ENCODE measurements at regions not wholly inside any gene's neighbourhood (a gene's known extent, or its start where the extent isn't known, plus 50 kb on each side); places are given as distances from the start of the nearest gene placed in this dataset.

GRCh38 chr1:4932311-4933030, 278.1 kb downstream of the AJAP1 start:
- no peak for DNase-seq (ENCODE audit: low read depth, low spot score)
- in situ Hi-C loops (cut with HindIII; ENCODE audit: low pct_unique_long_range_greater_than_20kb, low sequenced_read_pairs), result no loop called here

GRCh38 chr1:4931486-4931885, 277.1 kb downstream of the AJAP1 start:
- no peak for DNase-seq (ENCODE audit: low read depth, low spot score)
- in situ Hi-C loops (cut with HindIII; ENCODE audit: low pct_unique_long_range_greater_than_20kb, low sequenced_read_pairs), result no loop called here

DNA sequence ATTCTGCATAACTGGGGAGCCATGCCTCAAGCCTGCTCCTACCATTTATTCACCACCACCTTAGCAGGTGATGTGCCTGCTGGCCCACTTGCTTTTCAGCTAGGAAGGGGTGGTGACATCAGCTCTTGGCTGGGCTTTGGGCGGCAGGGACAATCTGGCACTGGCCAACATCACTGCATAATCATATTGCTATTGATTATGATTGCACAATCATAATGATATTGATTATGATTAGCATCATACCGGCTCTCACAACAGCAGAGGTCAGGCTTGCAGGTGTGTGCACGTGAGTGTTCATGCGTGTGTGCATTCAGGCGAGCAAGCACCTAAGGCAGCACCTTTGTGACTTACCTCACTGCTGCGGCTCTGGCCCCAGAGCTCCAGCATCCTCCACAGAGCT, 273.8 kb downstream of the AJAP1 start:
- in situ Hi-C loops (cut with HindIII; ENCODE audit: low pct_unique_long_range_greater_than_20kb, low sequenced_read_pairs), result no loop called here
- no peak for DNase-seq (ENCODE audit: low read depth, low spot score)

- in situ Hi-C loops (cut with HindIII; ENCODE audit: low pct_unique_long_range_greater_than_20kb, low sequenced_read_pairs), result no loop called here
- DNase-seq (ENCODE audit: low read depth, low spot score), result no peak
Measured at GRCh38 chr1:4924356-4924755, 269.9 kb downstream of the AJAP1 start.

- in situ Hi-C loops (cut with HindIII; ENCODE audit: low pct_unique_long_range_greater_than_20kb, low sequenced_read_pairs), result no loop called here
- DNase-seq (ENCODE audit: low read depth, low spot score), result no peak
Measured at GRCh38 chr1:4916610-4917009, 262.2 kb downstream of the AJAP1 start.

DNA sequence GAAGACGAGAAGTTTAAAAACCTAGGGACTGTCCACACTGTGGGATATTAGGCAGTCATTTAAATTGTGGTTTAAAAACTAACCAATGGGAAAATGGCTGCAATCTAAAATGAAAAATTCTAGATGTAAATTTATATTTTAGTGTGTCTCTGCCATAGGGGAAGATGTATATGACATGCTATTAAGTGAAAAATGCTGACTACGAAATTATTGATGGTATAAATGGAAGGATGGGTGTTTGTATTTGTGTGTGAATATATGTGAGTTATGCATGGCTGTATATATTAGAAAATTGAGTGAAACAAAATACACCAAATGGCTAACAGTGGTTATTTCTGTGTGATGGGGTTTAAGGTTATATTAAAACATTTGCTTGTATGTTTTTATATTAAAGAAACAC, 260.7 kb downstream of the AJAP1 start:
- no peak for DNase-seq (ENCODE audit: low read depth, low spot score)
- in situ Hi-C loops (cut with HindIII; ENCODE audit: low pct_unique_long_range_greater_than_20kb, low sequenced_read_pairs), result no loop called here

DNA sequence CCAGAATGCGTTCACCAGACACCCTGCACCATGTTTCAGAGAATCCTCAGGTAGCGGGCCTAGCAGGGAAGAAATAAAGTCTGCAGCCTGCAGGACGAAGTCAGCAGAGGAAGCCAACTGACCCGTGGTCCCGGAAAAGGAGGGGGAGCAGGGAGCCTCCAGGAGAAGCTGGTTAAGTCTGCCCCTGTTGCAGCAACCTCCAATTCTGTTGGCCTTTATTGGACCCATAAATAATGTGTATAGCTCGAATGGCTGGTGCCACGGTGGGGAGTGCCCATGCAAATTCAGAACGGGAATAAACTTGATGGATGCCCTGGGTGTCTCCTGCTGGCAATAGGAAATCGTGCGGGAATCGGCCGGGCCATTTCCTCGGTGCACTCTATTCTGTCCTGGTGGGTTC, 254.1 kb downstream of the AJAP1 start:
- in situ Hi-C loops (cut with HindIII; ENCODE audit: low pct_unique_long_range_greater_than_20kb, low sequenced_read_pairs), result no loop called here
- DNase-seq (ENCODE audit: low read depth, low spot score), result no peak

DNA sequence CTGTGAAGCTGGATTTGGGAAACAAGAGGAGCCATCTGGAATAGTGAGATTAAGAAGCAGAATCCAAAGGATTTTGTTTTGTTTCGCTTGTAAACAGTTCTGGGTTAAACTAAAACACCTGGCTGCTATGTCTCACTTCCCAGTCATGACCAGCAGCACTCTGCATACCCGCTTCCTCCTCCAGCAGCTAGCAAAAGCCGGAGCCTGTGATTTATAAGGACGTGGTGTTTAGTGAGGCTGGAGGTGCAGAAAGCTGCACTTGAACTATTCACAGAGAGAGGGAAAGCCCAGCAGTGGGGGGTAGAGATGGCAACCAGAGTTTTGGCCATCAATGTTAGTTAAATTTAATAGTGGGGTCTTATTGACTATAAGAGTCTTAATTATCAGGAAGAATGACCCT, 240.2 kb downstream of the AJAP1 start:
- in situ Hi-C loops (cut with HindIII; ENCODE audit: low pct_unique_long_range_greater_than_20kb, low sequenced_read_pairs), result no loop called here
- no peak for DNase-seq (ENCODE audit: low read depth, low spot score)

GRCh38 chr1:4880626-4881025, 226.2 kb downstream of the AJAP1 start:
- DNase-seq (ENCODE audit: low read depth, low spot score), result no peak
- in situ Hi-C loops (cut with HindIII; ENCODE audit: low pct_unique_long_range_greater_than_20kb, low sequenced_read_pairs), result no loop called here

- in situ Hi-C loops (cut with HindIII; ENCODE audit: low pct_unique_long_range_greater_than_20kb, low sequenced_read_pairs), result no loop called here
- DNase-seq (ENCODE audit: low read depth, low spot score), result no peak
Measured at GRCh38 chr1:4877426-4877825, 223.0 kb downstream of the AJAP1 start.

DNA sequence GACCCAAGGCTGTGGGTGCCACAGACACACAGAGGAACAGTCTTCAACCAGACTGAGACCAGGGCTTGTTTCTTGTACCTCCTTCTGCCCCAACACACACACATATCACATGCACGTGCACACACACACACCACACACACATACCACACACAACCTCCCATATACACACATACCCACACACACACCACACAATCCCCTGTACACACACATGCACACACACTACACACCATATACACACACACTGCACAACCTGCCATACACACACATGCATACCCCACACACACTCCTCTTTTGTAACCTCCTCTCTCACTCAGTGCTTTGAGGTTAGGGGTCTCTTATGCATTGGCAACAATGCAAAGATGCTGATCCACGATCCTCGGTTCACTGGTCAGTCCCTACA, 217.0 kb downstream of the AJAP1 start:
- in situ Hi-C loops (cut with HindIII; ENCODE audit: low pct_unique_long_range_greater_than_20kb, low sequenced_read_pairs), result no loop called here
- no peak for DNase-seq (ENCODE audit: low read depth, low spot score)

DNA sequence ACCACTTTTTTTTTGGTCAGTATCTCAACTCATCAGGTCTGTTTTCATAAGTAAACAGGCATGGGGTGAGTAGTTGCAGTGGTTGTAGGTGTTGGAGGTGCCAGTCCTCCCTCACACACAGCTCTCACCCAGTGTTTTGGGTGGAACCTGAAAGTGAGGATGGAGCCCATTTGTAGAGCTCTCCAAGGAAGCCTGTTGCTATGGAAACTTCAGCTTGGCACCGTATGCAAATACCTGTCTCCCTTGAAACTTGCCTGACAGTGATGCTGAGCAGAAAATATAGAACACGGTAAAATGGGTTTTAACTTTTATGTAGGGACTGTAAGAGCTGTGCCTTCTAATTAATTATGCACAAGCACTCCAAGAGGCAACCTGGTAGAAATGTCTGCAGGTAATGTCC, 214.1 kb downstream of the AJAP1 start:
- in situ Hi-C loops (cut with HindIII; ENCODE audit: low pct_unique_long_range_greater_than_20kb, low sequenced_read_pairs), result no loop called here

DNA sequence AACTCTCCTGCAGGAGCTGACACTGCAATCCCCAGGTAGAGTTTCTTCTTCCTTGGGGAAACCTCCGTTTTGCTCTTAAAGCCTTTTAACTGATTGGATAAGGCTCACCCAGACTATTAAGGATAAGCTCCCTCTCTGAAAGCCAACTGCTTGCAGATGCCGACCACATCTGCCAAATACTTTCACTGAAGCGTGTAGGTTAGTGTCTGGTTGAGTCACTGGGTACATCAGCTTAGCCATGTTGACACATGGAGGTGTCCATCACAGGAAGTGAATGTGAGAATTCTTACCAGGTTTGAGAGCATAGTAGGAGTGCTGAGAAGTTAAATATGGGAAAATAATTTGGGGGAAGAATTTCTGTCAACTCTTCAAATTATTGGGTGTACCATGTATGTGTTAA, 202.0 kb downstream of the AJAP1 start:
- DNase-seq (ENCODE audit: low read depth, low spot score), result no peak
- in situ Hi-C loops (cut with HindIII; ENCODE audit: low pct_unique_long_range_greater_than_20kb, low sequenced_read_pairs), result no loop called here

More for the DNA sequence above, 214.1 kb downstream of the AJAP1 start:
- DNase-seq (ENCODE audit: low read depth, low spot score), result no peak

DNA sequence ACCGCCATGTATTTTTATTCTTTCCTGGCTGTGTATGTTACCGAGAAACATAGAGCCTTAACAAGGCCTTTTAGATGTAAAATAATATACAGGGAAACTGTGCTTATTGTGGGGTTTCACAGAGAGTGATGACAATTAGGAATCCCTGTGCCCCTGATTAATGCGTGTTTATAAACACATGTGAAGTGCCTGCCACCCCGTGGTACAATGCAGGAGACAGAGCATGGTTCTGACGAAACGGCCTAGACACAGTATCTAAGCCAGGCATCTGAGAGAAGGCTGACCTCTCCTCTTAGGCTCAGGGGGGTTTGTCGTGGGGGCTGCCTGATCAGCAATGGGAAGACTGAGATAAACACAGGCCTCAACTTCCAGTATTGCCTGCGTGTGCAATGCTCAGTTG, 200.0 kb downstream of the AJAP1 start:
- DNase-seq (ENCODE audit: low read depth, low spot score), result no peak
- in situ Hi-C loops (cut with HindIII; ENCODE audit: low pct_unique_long_range_greater_than_20kb, low sequenced_read_pairs), result no loop called here

- DNase-seq (ENCODE audit: low read depth, low spot score), result no peak
- in situ Hi-C loops (cut with HindIII; ENCODE audit: low pct_unique_long_range_greater_than_20kb, low sequenced_read_pairs), result no loop called here
Measured at GRCh38 chr1:4853904-4854303, 199.5 kb downstream of the AJAP1 start.

DNA sequence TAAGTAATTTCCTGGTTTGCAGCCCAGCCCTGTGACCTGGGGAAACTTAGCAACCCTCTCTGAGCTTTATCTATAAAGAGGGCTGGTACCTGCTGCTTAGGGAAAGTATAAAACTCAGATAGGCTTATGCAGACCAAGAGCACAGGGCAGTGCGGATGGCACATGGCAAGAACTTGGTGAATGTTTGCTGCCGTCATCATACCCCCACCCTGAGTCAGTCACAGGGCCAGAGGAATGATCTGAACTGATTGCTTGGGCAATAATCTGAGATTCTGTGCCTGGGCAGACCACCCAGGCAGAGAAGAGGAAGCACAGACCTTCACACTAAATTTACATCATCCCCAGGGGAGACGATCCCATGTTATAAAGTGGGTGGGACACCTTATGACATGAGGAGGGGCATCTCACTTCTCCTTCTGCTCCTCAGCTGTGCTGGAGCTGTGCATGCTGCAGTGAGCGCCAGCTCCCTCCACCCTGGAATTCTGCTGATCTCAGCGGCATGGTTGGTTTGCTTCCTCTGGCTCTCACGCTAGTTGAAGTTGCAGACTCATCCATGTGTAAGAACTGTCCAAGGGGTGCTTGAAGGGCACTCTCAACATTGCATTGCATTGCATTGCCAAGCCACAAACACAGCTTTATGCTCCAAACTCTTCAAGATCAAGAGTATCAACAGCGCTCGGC, 197.1 kb downstream of the AJAP1 start:
- in situ Hi-C loops (cut with HindIII; ENCODE audit: low pct_unique_long_range_greater_than_20kb, low sequenced_read_pairs), result no loop called here
- no peak for DNase-seq (ENCODE audit: low read depth, low spot score)

DNA sequence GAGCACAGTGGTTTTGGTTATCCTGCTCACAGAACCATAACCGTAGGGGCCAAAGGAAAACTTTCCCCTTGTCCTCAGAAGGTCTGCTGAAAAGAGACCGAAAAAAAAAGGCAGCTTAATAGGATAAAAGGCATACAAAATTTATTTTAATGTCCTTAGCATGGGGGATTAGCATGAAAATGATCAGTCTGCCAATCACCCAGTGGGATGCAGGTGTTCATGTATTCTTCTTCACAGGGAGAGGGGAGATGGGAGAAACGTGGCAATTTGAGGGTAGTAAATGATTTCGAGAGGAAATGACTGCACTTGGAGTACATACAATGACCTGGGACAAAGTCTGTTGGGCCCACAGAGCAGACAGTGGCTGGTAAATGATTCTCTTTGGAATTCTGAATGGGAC, 194.0 kb downstream of the AJAP1 start:
- in situ Hi-C loops (cut with HindIII; ENCODE audit: low pct_unique_long_range_greater_than_20kb, low sequenced_read_pairs), result no loop called here
- no peak for DNase-seq (ENCODE audit: low read depth, low spot score)

GRCh38 chr1:4847711-4848110, 193.3 kb downstream of the AJAP1 start:
- in situ Hi-C loops (cut with HindIII; ENCODE audit: low pct_unique_long_range_greater_than_20kb, low sequenced_read_pairs), result no loop called here

More at GRCh38 chr1:4847711-4848110, 193.3 kb downstream of the AJAP1 start:
- DNase-seq (ENCODE audit: low read depth, low spot score), result no peak
